ENCODE measurements at regions not wholly inside any gene's neighbourhood (a gene's known extent, or its start where the extent isn't known, plus 50 kb on each side); places are given as distances from the start of the nearest gene placed in this dataset.

DNA sequence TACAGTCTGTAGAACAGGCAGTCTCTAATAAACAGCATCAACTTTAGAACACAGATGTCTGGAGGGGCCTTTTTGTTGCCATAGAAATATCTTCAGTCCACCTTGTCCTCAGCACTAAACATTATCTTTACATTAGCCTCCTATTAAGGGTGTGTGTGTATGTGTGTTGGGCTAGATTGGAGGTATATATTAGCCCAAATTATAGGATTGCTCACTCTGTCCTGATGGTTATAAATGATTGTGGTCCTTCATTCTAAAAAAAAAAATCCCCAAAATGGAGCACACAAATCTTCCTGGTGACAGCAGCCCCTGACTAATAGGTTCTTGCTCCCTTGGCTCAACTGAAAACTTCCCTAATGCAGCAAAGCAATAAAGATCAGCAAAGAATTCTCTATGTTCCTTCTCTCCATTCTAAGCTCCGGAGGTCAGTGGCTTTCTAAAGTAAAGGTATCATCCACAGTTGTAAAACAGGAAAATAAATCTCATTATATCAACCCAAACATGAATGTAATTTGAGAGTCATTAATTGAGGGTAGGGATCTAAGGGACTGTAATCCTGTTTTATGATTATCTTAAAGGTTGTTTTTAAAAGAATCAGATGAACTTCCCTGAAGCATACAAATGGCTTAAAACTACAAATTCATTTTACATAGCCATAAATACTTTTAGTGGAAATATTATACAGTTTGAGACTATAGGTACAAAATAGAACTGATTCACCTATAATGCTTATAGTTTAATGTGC lies 232.7 kb downstream of the KLF12 start:
- no peak for DNase-seq (ENCODE audit: low read depth in 2 of 2, low spot score in 1 of 2)

DNA sequence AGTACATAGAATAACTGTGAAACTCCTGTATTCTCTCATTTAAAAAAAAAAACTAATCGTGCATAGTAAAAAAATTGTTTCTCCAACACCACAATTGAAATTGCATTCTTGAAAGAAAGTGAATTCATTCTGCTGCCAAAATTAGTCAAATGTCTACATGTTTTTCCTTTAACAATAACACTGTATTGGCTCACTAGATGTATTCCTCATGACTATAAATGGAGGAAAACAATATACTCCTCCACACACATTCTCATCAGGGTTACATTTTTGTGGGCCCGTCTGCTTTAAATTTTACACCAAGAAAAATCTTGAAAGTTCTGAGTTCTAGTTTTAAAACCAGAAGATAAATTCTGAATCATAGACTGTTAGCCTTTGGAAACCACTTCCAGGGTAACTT lies 233.6 kb downstream of the KLF12 start:
- DNase-seq (ENCODE audit: low read depth in 2 of 2, low spot score in 1 of 2) = no peak

DNA sequence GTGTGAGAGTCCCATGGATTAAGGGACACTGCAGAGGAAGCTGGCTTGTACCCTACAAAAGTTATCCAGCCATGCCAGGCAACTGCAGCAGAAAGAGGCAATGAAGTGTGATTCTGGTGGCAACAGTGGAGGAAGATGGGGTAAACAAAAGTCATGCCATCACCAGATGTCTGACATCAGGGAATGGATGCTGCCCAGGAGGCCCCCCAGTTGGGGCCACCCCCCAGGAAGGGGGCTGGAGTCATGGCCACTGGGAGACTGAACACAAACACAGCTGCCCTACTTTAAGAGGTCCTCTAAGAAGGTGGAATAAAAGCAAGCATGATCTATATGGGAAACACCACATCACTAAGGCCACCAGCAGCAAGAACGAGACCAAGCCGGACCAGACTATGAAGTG lies 235.3 kb downstream of the KLF12 start:
- no peak for DNase-seq (ENCODE audit: low read depth in 2 of 2, low spot score in 1 of 2)

GRCh38 chr13:73898276-73898675 lies 235.9 kb downstream of the KLF12 start:
- DNase-seq (ENCODE audit: low read depth in 2 of 2, low spot score in 1 of 2) = no peak

DNA sequence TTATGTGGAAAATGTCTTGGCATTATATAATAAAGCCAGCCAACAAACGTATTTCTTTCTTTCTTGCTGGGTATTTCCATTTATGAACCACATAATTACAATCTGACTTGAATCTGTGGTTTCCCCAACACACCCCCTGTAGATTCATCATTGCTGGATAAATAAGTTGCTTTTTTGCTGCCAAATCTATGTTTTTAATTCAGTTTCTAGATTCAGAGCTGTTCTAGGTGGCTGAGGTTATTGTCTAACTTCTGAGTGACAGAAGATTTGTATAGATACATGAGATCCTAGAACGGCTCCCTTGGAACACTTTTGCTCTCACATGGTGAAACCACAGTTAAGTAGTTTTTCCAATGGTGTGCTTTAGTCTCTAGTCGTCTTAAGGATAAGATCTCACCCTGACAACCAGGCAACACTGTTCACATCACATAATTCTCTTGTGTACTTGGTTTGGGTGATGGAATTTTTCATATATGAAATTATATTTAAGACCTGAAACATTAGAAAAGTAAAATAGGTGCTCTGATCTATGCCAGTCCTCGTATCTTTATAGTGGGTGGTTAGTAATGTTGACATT lies 239.1 kb downstream of the KLF12 start:
- no peak for DNase-seq (ENCODE audit: low read depth in 2 of 2, low spot score in 1 of 2)

DNA sequence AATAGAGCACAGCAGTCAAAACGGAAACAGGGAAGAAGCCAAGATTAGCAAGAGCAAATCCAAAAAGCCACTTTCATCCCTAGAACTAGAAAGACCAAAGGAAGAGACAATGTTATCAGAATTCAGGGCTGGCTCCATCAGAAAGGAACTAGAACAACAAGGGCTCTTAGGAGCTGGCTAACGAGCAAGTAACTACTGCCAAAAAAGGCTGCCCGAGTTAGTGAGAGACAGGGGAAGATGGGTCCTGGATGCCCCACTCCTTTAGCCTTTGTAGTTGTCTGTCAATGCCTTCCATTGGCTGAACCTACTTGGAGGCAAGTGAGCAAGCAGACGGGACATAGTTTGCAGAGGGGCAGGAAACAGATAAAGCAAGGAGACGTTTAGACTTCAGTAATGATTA lies 240.4 kb downstream of the KLF12 start:
- no peak for DNase-seq (ENCODE audit: low read depth in 2 of 2, low spot score in 1 of 2)

GRCh38 chr13:73891805-73892204 lies 242.4 kb downstream of the KLF12 start:
- no peak for DNase-seq (ENCODE audit: low read depth in 2 of 2, low spot score in 1 of 2)

GRCh38 chr13:73883162-73883561 lies 251.0 kb downstream of the KLF12 start:
- no peak for DNase-seq (ENCODE audit: low read depth in 2 of 2, low spot score in 1 of 2)

GRCh38 chr13:73880365-73880764 lies 253.8 kb downstream of the KLF12 start:
- DNase-seq (ENCODE audit: low read depth in 2 of 2, low spot score in 1 of 2) = no peak

GRCh38 chr13:73879346-73880015 lies 254.7 kb downstream of the KLF12 start:
- no peak for DNase-seq (ENCODE audit: low read depth in 2 of 2, low spot score in 1 of 2)

GRCh38 chr13:73877399-73877798 lies 256.8 kb downstream of the KLF12 start:
- DNase-seq (ENCODE audit: low read depth in 2 of 2, low spot score in 1 of 2) = no peak

DNA sequence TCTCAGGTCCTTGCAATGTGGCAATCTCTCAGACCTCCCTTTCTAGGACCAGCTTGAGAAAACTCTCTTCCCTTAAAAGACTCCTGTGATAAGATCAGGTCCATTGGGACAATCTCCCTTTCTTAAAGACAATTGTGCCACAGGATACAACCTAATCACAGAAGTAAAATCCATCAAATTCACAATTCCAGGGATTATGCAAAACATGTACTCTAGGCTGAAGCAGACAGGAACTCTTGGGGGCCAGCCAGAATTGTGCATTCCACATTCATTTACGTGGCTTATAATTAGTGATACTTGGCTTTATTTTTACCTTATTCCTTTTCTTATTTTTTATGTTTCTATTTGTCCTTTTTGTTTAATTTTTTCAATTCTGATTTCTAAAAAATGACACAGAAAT lies 257.9 kb downstream of the KLF12 start:
- DNase-seq (ENCODE audit: low read depth in 2 of 2, low spot score in 1 of 2) = no peak

DNA sequence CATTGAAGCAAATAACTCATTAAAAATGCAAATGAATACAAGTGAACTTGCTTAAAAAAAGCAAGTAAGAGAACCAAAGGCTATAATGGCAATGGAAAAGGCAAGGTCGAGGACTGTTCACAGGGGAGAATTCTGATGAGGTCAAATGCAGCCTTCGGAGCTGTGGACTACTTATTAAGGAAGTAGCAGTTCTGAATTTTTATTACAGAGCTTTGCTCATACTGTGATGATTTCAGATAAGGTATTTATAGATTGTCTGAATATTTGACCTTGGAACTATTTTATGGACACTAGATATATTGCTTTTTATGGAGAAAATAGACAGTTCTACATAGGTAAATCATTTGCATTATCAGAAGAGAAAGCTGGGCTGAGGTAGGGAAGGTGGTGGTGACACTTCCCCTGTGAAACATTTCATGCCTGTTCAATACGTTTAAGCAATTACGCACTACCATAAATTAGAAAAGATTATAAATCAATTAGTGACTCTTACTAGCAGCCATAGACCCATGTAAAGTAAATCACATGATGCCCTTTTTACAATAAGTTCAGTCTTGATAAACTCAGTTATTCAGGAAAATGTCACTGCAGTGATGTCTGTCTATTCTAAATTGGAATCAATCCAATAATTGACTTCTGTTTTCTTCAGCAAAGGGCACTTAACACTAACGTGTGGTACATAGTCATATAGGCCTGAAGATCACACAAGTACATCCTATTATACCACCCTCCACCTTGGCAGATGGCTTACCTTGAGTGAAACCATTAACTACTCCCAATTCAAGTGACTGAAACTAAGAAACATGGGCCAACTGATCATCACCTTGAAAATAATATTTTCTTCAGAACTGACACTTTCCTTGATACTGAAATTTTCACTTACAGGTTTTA lies 260.0 kb downstream of the KLF12 start:
- no peak for DNase-seq (ENCODE audit: low read depth in 2 of 2, low spot score in 1 of 2)

DNA sequence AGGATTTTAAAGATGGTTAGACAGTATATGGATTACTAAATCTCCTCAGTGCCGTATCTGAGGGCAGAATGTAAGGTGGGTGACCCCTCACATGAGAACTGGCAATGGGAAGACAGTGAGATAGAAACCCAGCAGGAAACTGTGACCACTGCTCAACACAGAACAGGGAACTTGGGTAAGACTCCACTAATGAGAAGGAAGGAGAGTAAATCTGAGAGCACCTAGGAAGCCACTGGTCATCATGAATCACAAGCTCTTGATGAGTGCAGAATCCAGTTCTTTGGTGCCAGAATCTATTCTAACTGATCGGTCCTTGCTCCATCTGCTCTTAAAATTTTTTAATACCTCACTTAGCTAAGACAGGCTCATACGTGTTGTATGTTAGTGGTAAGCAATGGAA lies 261.8 kb downstream of the KLF12 start:
- no peak for DNase-seq (ENCODE audit: low read depth in 2 of 2, low spot score in 1 of 2)

DNA sequence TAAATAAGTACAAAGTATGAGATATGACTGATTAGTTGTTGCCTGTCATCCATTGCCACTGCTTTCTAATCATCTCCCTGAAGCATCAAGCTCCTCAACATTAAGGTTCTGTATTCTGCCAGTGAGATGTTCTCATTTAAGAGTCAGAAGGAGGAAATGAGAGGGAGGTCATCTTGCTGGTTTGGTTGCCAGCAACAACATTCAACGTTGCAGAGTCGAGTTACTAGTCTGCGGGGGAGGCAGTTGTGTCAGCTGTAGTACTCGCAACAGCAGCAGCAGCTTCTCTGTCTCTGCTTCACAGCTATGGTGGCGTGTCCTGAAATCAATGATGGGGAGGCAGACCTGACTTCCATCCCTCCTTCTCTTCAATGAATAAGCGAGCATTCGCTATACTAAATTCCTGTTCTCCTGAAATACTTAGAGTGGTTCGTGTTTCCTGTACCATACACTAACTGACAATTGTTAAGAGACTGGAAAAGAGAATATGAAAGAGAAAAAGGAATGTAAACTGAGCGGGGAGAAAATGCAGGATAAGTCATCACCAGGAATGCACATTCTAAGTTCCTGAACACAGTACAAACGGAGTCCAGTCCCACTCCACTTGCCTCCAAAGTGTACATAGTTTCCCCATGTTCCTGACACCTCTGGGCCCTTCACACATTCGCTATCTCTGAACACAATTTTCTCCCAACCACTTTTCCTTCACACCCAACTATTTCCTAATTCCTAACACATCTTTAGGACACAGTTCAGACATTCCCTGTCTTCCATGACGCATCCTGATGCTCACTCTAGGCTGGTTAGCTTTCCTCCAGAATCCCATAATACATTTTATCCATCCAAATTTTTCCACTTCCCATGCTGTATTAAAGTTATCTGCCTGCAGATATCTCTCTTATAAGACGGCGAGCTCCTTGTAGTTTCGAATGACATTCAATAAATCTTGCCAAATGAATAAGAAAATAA lies 263.0 kb downstream of the KLF12 start:
- DNase-seq (ENCODE audit: low read depth in 2 of 2, low spot score in 1 of 2) = no peak

DNA sequence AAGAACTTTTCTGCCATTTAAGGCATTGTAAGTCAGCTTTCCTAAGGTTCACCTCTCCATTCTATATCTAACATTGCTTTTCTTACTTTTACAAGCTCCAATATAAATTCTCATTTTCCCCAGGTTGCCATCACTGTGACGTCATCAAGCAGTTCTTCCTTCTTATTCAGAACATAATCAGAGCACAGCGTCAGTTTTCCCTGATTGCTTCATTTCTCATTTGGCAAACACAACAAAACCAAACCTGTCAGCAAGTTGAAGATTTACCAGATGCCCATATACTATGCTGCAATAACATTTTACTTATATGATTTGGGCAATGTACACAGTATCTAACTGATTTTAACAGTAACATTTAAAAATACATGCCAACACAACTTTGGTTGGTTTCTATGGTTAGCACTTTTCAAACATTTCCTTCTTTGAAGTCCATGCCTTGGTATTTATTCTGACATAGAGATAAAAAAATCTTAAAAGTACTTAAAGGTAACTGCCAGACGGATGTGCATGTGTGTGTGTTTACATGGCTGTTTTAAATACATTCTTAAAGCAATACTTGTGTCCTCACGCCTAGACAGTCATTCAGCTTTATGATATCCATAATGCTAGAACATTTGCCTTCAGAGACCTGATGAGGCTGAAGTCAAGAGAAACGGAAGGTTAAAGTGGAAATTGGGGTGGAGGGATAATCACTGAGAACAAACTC lies 264.0 kb downstream of the KLF12 start:
- no peak for DNase-seq (ENCODE audit: low read depth in 2 of 2, low spot score in 1 of 2)

DNA sequence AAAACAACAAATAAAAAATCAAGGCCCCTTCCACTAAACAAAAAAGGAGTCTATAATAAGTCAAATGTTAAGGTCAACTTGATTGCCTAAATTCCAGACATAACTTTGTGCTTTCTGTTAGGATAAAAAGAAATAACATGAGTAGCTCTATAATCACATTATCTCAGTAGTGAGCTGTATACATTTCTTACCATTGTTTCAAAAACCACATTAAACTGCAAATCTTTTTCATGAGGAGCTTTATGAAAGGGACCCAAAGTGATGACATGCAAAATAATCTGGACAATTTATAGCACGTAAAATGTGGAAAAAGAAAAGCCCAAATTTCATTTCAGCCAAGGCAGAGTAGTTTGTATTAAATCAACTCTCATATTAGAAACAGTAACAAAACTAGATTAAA lies 269.2 kb downstream of the KLF12 start:
- DNase-seq (ENCODE audit: low read depth in 2 of 2, low spot score in 1 of 2) = no peak

GRCh38 chr13:73861136-73861535 lies 273.1 kb downstream of the KLF12 start:
- DNase-seq (ENCODE audit: low read depth in 2 of 2, low spot score in 1 of 2) = no peak

- no peak for DNase-seq (ENCODE audit: low read depth in 2 of 2, low spot score in 1 of 2)
Measured at GRCh38 chr13:73860501-73860900, 273.7 kb downstream of the KLF12 start.

GRCh38 chr13:73859841-73860240 lies 274.4 kb downstream of the KLF12 start:
- no peak for DNase-seq (ENCODE audit: low read depth in 2 of 2, low spot score in 1 of 2)

Data from stimulated activated CD8-positive, alpha-beta memory T cell treated with anti-CD3 and anti-CD28 coated beads, Interleukin-4, amount 100 ng/mL, for 4 hours (primary cell).